ENCODE measurements at regions not wholly inside any gene's neighbourhood (a gene's known extent, or its start where the extent isn't known, plus 50 kb on each side); places are given as distances from the start of the nearest gene placed in this dataset.

DNA sequence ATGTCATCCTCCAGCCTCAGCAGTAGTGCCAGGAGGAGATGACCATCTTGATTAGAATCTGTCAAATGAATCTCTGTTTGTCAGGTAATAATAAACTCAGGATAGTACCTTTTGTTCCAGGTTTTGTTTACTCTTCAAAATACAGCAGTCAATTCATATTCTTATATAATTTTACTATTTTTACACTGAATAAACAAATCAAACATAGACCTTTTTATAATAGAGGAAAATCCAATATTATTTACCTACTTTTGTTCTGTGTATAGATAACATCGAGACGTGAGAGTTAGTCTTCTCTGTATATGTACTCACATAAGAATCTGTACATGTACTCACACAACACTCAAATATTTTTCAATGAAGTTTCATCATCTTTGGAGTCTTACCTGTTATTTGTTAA is 365.4 kb upstream of the EPHA5 start:
- TF ChIP-seq, protein P1, sequence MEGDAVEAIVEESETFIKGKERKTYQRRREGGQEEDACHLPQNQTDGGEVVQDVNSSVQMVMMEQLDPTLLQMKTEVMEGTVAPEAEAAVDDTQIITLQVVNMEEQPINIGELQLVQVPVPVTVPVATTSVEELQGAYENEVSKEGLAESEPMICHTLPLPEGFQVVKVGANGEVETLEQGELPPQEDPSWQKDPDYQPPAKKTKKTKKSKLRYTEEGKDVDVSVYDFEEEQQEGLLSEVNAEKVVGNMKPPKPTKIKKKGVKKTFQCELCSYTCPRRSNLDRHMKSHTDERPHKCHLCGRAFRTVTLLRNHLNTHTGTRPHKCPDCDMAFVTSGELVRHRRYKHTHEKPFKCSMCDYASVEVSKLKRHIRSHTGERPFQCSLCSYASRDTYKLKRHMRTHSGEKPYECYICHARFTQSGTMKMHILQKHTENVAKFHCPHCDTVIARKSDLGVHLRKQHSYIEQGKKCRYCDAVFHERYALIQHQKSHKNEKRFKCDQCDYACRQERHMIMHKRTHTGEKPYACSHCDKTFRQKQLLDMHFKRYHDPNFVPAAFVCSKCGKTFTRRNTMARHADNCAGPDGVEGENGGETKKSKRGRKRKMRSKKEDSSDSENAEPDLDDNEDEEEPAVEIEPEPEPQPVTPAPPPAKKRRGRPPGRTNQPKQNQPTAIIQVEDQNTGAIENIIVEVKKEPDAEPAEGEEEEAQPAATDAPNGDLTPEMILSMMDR (IDR thresholded peaks at IDR 0.05), result no peak
- TF ChIP-seq POLR2A (IDR thresholded peaks at IDR 0.05), result no peak

Measured in uterus (tissue), 2 donors.